GM08714 (cell line): ENCODE measurements at regions not wholly inside any gene's neighbourhood (a gene's known extent, or its start where the extent isn't known, plus 50 kb on each side); places are given as distances from the start of the nearest gene placed in this dataset.

Source experiments
- H3K4me3 ChIP-seq: fragments of 200-500 bp; sonication (Bioruptor generic); 2 replicates; pipeline ENCODE4 v1.5.1; 2014; ENCODE audit warnings: mild to moderate bottlenecking, low read length, inconsistent platforms
- ZNF274 ChIP-seq: IDR thresholded peaks from 2 replicates; pipeline ENCODE4 v1.6.1; 2012; ENCODE audit warnings: mild to moderate bottlenecking, low read depth, low read length

- TF ChIP-seq ZNF274 = no peak
- no peak overlapping the region for H3K4me3 ChIP-seq
These were observed 61.5 kb upstream of the UBL3 start for GRCh38 chr13:29911781-29912418.

DNA sequence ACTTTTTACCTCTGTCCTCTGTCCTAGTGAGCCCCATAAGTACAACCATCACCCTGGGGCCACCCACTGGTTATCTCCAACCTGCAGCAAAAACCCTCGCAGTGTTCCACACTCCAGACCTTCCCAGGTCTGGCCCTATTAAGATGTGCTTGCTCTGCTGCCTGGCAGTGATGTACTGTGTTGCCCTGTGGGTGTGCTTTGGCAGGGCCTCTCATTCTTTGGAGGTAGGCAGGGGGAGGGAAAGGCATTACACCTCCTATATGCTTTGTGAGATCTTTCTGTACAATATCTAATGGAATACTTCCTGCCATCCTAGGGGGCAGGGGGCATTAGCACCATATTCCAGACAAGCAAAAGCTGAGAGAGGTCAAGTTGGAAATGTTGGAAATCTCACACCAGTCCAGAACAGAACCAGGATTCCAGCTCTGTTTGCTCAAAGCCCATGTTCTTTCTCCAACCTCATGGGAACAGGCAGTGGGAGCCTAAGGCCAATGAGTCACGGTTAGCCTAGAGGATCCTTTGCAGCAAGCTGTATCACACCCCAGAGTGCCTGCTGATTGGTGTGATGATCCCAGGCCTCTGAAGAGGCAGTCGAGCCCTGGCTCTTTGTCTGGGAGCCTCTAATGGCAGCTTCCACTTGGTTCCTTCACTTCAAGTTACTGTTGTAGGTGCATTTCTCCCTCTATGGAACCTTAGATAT lies 59.7 kb upstream of the UBL3 start:
- no peak overlapping the region for H3K4me3 ChIP-seq
- no peak for TF ChIP-seq ZNF274

- no peak overlapping the region for H3K4me3 ChIP-seq
- TF ChIP-seq ZNF274 = no peak
These were observed 58.8 kb upstream of the UBL3 start for GRCh38 chr13:29909081-29909730.

GRCh38 chr13:29908416-29909080 lies 58.1 kb upstream of the UBL3 start:
- no peak for TF ChIP-seq ZNF274
- H3K4me3 ChIP-seq = no peak overlapping the region

GRCh38 chr13:29907670-29908069 lies 57.3 kb upstream of the UBL3 start:
- TF ChIP-seq ZNF274 = no peak
- no peak overlapping the region for H3K4me3 ChIP-seq

GRCh38 chr13:29906432-29907011 lies 56.1 kb upstream of the UBL3 start:
- H3K4me3 ChIP-seq = no peak overlapping the region
- no peak for TF ChIP-seq ZNF274

GRCh38 chr13:29905845-29906244 lies 55.4 kb upstream of the UBL3 start:
- no peak overlapping the region for H3K4me3 ChIP-seq
- no peak for TF ChIP-seq ZNF274

GRCh38 chr13:29903996-29904395 lies 53.6 kb upstream of the UBL3 start:
- H3K4me3 ChIP-seq = no peak overlapping the region
- TF ChIP-seq ZNF274 = no peak

- TF ChIP-seq ZNF274 = no peak
- no peak overlapping the region for H3K4me3 ChIP-seq
These were observed 53.1 kb upstream of the UBL3 start for GRCh38 chr13:29903543-29903942.

GRCh38 chr13:29902632-29903305 lies 52.4 kb upstream of the UBL3 start:
- TF ChIP-seq ZNF274 = no peak

GRCh38 chr13:29901710-29902631 lies 51.6 kb upstream of the UBL3 start:
- no peak overlapping the region for H3K4me3 ChIP-seq
- no peak for TF ChIP-seq ZNF274

More at GRCh38 chr13:29902632-29903305, 52.4 kb upstream of the UBL3 start:
- no peak overlapping the region for H3K4me3 ChIP-seq
